ENCODE measurements at regions not wholly inside any gene's neighbourhood (a gene's known extent, or its start where the extent isn't known, plus 50 kb on each side); places are given as distances from the start of the nearest gene placed in this dataset.

DNA sequence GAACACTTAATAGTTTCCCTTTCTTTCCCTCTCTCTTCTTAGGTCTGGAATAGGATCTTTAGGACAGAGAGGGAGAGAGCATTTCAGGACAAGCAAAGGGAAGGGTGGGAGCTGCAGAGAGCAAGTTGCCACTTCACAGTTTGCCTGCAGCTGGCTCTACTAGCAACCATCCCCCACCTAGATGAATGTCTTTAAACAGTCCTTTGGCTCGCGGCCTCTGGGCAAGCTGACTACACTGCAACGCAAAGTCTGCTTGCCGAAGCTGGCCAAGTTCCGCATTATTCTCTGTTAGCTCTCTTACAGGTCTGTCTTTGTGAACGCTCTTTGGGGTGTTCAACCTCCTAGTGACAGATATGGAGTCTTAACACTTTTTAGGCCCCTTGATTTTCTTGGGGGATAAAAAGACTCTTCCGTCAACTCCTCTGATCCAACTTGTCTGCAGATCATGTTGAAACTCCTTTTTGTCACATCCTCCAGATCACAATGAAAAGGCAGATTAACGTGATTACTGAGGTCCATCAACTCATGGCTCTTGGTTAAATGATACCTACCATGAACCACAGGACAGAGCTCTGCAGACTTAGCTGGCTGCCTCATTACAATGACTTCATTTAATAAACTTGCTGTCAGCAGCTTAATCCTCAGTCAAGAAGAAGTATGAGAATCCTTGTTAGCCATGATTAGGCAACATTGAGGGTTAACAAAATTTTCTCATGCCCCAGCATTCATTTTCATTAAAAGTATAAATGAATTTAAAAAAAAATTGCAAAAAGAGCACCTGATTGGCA is 74.6 kb downstream of the SLC4A3 start:
- Histone ChIP-seq H3K4me3 (no peak overlapping the region), H3K27me3 (ENCODE audit: low read depth) (peaks cover 4% of the 10 kb centered on the region), H3K27ac (replicated peaks) (peak overlapping the region; percentile 71), H3K9me3 (replicated peaks) (no peaks in the 10 kb centered on the region), H3K36me3 (no peaks in the 10 kb centered on the region), H3K4me1 (peaks cover 61% of the 10 kb centered on the region)
- peak; percentile 30 for DNase-seq
- TF ChIP-seq, protein P1, sequence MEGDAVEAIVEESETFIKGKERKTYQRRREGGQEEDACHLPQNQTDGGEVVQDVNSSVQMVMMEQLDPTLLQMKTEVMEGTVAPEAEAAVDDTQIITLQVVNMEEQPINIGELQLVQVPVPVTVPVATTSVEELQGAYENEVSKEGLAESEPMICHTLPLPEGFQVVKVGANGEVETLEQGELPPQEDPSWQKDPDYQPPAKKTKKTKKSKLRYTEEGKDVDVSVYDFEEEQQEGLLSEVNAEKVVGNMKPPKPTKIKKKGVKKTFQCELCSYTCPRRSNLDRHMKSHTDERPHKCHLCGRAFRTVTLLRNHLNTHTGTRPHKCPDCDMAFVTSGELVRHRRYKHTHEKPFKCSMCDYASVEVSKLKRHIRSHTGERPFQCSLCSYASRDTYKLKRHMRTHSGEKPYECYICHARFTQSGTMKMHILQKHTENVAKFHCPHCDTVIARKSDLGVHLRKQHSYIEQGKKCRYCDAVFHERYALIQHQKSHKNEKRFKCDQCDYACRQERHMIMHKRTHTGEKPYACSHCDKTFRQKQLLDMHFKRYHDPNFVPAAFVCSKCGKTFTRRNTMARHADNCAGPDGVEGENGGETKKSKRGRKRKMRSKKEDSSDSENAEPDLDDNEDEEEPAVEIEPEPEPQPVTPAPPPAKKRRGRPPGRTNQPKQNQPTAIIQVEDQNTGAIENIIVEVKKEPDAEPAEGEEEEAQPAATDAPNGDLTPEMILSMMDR (IDR thresholded peaks at IDR 0.05; ENCODE audit: borderline replicate concordance), result no peak
- intact Hi-C loops (cut with micrococcal nuclease), result no loop called here

GRCh38 chr2:219702796-219703545 is 75.5 kb downstream of the SLC4A3 start:
- Histone ChIP-seq H3K4me1 (peaks cover 53% of the 10 kb centered on the region), H3K27me3 (ENCODE audit: low read depth) (peaks cover 4% of the 10 kb centered on the region), H3K9me3 (replicated peaks) (no peaks in the 10 kb centered on the region), H3K27ac (replicated peaks) (peak overlapping the region; percentile 71), H3K4me3 (no peak overlapping the region), H3K36me3 (no peaks in the 10 kb centered on the region)
- TF ChIP-seq, protein P1 (IDR thresholded peaks at IDR 0.05; ENCODE audit: borderline replicate concordance), result no peak
- no peak for DNase-seq
- intact Hi-C loops (cut with micrococcal nuclease), result no loop called here

DNA sequence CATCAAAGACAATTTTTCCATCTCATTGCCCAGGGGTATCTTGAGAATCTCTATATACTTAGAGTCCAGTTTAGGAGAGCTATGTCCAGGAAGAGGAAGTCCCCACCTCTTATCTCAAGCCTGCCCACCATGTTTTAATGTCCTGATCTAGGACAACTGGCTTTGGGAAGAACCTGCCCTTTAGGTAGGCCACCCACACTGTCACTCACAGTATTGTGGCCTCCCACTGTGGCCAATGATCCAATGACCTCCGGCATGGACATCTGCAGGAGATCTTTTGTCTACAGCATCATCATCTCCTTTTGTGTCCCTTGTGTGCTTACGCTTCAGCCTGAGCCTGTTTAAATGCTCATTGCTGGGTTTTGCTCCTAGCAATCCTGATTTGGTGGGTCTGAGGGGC is 77.4 kb downstream of the SLC4A3 start:
- DNase-seq, result no peak
- TF ChIP-seq, protein P1 (IDR thresholded peaks at IDR 0.05; ENCODE audit: borderline replicate concordance), result no peak
- no peaks in the 10 kb centered on the region for H3K9me3 ChIP-seq (replicated peaks)
- H3K4me3 ChIP-seq, result no peak overlapping the region
- no peaks in the 10 kb centered on the region for H3K27me3 ChIP-seq (ENCODE audit: low read depth)
- peak overlapping the region; percentile 65 for H3K27ac ChIP-seq (replicated peaks)
- no peaks in the 10 kb centered on the region for H3K36me3 ChIP-seq
- peaks cover 57% of the 10 kb centered on the region for H3K4me1 ChIP-seq
- intact Hi-C loops (cut with micrococcal nuclease), result no loop called here

- H3K9me3 ChIP-seq (replicated peaks), result no peaks in the 10 kb centered on the region
- H3K36me3 ChIP-seq, result no peaks in the 10 kb centered on the region
- intact Hi-C loops (cut with micrococcal nuclease), result no loop called here
- peaks cover 53% of the 10 kb centered on the region for H3K4me1 ChIP-seq
- H3K27me3 ChIP-seq (ENCODE audit: low read depth), result no peaks in the 10 kb centered on the region
- TF ChIP-seq, protein P1 (IDR thresholded peaks at IDR 0.05; ENCODE audit: borderline replicate concordance), result no peak
- no peak for DNase-seq
- H3K4me3 ChIP-seq, result no peak overlapping the region
- peak overlapping the region; percentile 81 for H3K27ac ChIP-seq (replicated peaks)
These were observed 79.4 kb downstream of the SLC4A3 start for GRCh38 chr2:219706823-219707281.

GRCh38 chr2:219707496-219708285 is 80.3 kb downstream of the SLC4A3 start:
- peaks cover 45% of the 10 kb centered on the region for H3K4me1 ChIP-seq
- intact Hi-C loops (cut with micrococcal nuclease), result no loop called here
- no peak overlapping the region for H3K4me3 ChIP-seq
- no peaks in the 10 kb centered on the region for H3K27me3 ChIP-seq (ENCODE audit: low read depth)
- TF ChIP-seq, protein P1 (IDR thresholded peaks at IDR 0.05; ENCODE audit: borderline replicate concordance), result no peak
- peak overlapping the region; percentile 81 for H3K27ac ChIP-seq (replicated peaks)
- H3K9me3 ChIP-seq (replicated peaks), result no peaks in the 10 kb centered on the region
- DNase-seq, result no peak
- no peaks in the 10 kb centered on the region for H3K36me3 ChIP-seq
